NCI-H2107 treated with DMSO at 0.1 percent for 48 hours (cell line): ENCODE measurements at regions not wholly inside any gene's neighbourhood (a gene's known extent, or its start where the extent isn't known, plus 50 kb on each side); places are given as distances from the start of the nearest gene placed in this dataset.

ENCODE experiments used
- DNase-seq: peaks from one replicate; lab custom pipeline; 2025; ENCODE audit not compliant: unreplicated experiment; lab: John Stamatoyannopoulos, UW

GRCh38 chr6:170232186-170233002 is 58.5 kb downstream of the DLL1 start:
- DNase-seq = no peak

- no peak for DNase-seq
Observed at GRCh38 chr6:170231293-170232185, 59.3 kb downstream of the DLL1 start.

GRCh38 chr6:170230520-170231292 is 60.2 kb downstream of the DLL1 start:
- DNase-seq = no peak

- no peak for DNase-seq
Observed at GRCh38 chr6:170229851-170230519, 60.9 kb downstream of the DLL1 start.

GRCh38 chr6:170229396-170229795 is 61.5 kb downstream of the DLL1 start:
- no peak for DNase-seq

- no peak for DNase-seq
Observed at GRCh38 chr6:170228946-170229310, 62.0 kb downstream of the DLL1 start.

- DNase-seq = no peak
Observed at GRCh38 chr6:170227996-170228945, 62.6 kb downstream of the DLL1 start.

- DNase-seq = no peak
Observed at GRCh38 chr6:170227521-170227983, 63.3 kb downstream of the DLL1 start.

GRCh38 chr6:170226647-170227046 is 64.2 kb downstream of the DLL1 start:
- no peak for DNase-seq

GRCh38 chr6:170225852-170226417 is 64.9 kb downstream of the DLL1 start:
- DNase-seq = no peak

- no peak for DNase-seq
Observed at GRCh38 chr6:170224694-170225660, 65.9 kb downstream of the DLL1 start.

GRCh38 chr6:170223718-170224693 is 66.9 kb downstream of the DLL1 start:
- DNase-seq = no peak

GRCh38 chr6:170222498-170223471 is 68.1 kb downstream of the DLL1 start:
- no peak for DNase-seq

GRCh38 chr6:170221753-170222400 is 69.0 kb downstream of the DLL1 start:
- no peak for DNase-seq

GRCh38 chr6:170221052-170221752 is 69.7 kb downstream of the DLL1 start:
- DNase-seq = no peak
